Cardiac fibroblast (primary cell): ENCODE measurements at regions not wholly inside any gene's neighbourhood (a gene's known extent, or its start where the extent isn't known, plus 50 kb on each side); places are given as distances from the start of the nearest gene placed in this dataset.

Source experiments
- DNase-seq, 2 donors: peaks; one replicate each; pipeline versions ENCODE4 v3.0.0 to v3.0.0-alpha.2; 2010; ENCODE audit warnings: low read depth in 2 of 2
- H3K4me3 ChIP-seq, 2 donors: replicated peaks in 1 of 2; 1 replicate in 1 of 2; 2 replicates in 1 of 2; pipeline ENCODE4 v1.5.1; 2011; ENCODE audit warnings: low read depth in 2 of 2, low read length in 2 of 2, mild to moderate bottlenecking in 2 of 2, moderate library complexity in 1 of 2
- TF ChIP-seq, protein P1 (sequence below): IDR thresholded peaks from one replicate; pipeline ENCODE4 v1.5.1; 2011; ENCODE audit warnings: low read depth, mild to moderate bottlenecking, low read length, inconsistent platforms

DNA sequence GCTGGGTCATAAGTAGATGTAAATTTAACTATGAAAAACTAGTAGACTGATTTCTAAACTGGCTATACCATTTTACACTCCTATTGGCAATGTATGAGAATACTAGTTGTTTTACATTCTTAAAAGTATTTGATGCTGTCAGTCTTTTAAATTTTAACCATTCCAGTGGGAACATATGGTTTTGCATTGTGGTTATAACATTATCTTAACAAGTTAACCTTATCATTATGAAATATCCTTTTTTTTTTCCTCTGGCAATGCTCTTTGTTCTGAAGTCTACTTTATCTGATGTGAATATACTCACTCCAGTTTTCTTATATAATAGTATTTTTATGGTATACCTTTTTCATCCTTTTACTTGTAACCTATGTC, 548.9 kb upstream of the CLINT1 start:
- no peak for DNase-seq
- TF ChIP-seq, protein P1, sequence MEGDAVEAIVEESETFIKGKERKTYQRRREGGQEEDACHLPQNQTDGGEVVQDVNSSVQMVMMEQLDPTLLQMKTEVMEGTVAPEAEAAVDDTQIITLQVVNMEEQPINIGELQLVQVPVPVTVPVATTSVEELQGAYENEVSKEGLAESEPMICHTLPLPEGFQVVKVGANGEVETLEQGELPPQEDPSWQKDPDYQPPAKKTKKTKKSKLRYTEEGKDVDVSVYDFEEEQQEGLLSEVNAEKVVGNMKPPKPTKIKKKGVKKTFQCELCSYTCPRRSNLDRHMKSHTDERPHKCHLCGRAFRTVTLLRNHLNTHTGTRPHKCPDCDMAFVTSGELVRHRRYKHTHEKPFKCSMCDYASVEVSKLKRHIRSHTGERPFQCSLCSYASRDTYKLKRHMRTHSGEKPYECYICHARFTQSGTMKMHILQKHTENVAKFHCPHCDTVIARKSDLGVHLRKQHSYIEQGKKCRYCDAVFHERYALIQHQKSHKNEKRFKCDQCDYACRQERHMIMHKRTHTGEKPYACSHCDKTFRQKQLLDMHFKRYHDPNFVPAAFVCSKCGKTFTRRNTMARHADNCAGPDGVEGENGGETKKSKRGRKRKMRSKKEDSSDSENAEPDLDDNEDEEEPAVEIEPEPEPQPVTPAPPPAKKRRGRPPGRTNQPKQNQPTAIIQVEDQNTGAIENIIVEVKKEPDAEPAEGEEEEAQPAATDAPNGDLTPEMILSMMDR: no peak
- no peak overlapping the region for H3K4me3 ChIP-seq

DNA sequence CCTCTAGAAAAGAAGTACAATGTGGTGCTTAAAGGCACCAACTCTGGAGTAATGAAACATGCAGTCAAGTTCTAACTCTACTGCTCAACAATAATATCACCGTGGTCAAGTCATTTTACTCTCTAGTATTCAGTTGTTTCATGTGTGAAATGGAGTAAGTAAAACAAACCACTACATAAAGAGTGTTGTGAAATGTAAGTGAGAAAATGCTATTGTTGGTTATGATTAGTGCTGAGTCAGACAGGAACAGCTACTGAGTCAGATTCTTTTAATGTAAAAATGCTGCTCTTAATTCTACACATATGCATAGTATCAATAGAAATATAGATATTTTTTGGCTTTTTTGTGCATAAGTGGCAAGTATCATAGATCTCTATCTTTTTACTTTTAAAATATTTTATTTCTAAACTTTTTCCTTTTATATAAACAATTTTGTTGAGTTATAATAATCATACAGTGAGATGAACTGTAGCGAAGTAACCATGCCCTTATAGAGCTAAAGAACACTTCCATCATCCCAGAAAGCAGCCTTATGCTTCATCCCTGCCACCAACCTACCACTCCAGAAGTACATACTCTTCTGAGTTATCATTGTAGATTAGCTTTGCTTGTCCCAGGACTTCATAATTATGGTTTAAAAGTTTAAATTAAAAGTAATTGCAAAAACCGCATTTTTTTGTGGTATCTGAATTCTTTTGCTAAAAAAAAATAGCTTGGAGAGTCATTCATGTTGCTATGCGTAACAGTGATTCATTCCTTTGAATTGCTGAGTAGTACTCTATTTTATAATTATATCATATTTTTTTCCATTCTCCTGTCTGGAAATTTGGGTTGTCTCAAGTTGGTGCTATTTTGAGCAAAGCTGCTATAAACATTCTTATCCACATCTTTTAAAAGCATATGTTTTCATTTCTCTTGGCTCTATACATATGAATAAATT, 548.2 kb upstream of the CLINT1 start:
- no peak overlapping the region for H3K4me3 ChIP-seq
- peak; percentile 63 to 85 for DNase-seq
- TF ChIP-seq, protein P1: no peak

DNA sequence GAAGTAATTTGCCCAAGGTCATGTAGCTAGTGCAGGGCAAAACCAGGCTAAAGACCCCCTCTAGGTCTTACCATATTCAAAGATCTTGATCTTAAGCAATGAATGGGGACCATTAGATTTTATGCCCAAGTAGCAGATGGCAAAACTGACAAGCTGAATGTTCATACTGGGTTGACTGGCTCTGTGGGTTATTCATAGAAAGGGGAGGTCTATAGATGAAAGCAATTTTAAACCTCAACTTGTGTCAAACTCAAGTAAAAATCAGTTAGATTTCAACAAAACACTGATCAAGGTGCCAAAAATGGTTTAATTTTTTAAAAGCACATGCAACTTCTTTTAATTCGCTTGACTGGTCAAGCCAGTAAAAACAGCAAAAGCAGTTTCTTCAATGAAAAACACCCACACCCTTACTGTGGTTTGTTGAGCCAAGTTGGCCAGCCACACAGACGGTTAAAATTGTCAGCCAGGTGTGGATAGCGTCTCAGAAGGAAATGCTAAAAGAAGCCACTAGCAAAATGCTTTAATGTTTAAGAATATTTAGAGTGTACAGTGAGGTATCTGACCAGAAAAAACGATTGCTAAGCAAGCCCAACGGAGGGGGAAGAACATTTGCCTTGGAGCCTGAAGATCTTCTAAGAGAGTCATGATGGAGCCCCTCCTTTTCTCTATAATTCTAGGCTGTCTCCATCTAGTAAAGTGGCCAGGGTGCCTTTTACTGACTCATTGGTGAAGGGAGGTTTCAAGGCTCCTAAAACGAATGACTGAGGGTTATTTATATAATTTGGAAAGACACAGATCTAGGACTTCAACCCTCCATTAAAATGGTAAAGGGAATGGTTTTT, 539.6 kb upstream of the CLINT1 start:
- H3K4me3 ChIP-seq: no peak overlapping the region
- no peak for DNase-seq
- TF ChIP-seq, protein P1: no peak

DNA sequence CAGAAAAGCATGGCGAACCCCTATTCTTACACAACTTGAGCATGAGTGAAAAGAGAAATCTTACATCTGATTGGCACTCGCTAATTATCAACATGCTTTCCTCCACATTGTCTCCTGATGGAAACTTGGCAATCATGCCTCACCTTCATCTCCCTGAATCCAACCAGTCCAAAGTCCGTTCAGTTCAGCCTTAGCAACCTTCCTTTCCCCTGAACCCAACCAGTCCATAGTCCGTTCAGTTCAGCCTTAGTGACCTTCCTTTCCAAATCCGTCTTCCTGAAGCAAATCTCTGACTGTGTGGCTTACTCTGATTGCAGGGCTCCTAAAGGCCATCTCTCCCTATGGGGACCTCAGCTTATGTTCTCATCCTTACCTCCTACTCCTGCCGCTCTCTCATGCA, 538.3 kb upstream of the CLINT1 start:
- no peak for DNase-seq
- TF ChIP-seq, protein P1: no peak

DNA sequence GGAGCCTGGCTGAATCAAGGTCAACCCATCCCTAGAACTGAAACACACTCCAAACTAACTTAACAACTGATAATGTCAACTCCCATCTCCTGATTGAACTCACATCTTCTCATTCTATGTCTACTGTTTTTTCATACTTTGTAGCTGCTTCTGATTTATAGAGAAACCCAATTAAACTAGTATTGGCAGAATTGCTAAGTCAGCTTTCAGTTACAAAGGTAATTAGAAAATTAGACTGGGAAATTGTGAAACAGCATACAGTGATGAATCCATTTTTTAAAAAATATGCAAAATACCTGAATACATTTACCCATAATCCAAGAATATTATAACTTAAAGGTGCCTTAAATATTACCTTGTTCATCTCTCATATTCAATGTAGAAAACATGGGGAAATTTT, 535.2 kb upstream of the CLINT1 start:
- no peak overlapping the region for H3K4me3 ChIP-seq
- no peak for DNase-seq
- TF ChIP-seq, protein P1: no peak

More for the DNA sequence above, 538.3 kb upstream of the CLINT1 start:
- no peak overlapping the region for H3K4me3 ChIP-seq

DNA sequence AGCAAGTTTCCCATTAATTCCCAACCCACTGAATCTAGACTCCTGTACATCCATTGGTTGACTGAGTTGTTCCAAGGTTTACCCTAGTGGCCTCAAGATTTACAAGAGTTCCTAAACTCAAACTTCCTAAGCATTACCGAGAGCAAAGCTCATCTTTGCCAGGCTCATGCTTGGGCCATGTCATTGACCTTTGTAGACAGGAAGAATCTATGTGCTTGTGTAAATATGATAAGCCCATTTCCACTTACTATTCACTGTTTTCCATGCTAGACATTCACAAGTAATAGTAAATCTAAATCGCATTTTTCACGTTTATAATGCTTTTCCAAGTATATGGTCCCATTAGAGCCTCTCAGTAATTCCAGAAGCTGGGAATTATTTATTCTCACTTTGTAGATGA, 534.5 kb upstream of the CLINT1 start:
- no peak for DNase-seq
- TF ChIP-seq, protein P1: no peak
- H3K4me3 ChIP-seq: no peak overlapping the region
